Retina (tissue), 1 donor: ENCODE measurements at regions not wholly inside any gene's neighbourhood (a gene's known extent, or its start where the extent isn't known, plus 50 kb on each side); places are given as distances from the start of the nearest gene placed in this dataset.

ENCODE experiments used
- DNase-seq: peaks from one replicate; pipeline ENCODE4 v3.0.0-alpha.2; 2016

DNA sequence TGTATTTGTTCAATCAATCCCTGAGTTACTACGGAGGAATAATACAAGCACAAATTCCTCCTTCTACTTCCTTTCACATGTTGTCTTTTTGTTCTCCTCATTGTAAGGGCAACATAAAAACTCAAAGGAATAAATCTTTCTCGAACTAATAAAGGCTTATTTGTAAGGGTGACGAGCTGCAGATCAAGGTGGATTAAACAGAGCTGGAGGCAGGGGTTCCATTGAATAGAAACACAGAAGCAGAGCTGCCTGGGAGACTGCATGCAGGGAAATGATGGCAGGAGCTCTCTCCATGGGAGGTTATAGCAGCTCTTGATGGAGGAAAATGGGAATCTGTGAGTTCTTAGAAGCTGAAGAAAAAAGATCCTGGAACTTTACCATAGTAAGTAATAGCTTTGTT lies 160.2 kb downstream of the CYYR1 start:
- no peak for DNase-seq

DNA sequence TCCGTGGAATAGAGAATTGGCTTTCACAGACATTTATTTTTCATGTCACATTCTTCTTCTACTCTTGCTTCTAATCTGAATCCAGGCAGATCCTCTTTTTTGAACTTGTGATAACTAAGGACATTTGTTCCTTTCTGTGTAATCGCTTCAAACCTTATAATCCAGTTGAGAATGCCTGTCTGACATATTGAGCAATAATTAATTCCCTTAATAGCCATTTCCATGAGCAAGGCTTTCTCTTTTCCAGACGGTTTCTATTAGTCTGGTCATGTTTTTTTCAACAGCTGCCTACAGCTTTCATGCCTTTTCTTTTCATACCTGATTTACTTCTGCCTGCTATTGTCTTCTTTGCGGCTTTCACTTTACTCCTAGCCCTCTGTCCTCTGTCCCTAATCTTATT lies 163.4 kb downstream of the CYYR1 start:
- no peak for DNase-seq

DNA sequence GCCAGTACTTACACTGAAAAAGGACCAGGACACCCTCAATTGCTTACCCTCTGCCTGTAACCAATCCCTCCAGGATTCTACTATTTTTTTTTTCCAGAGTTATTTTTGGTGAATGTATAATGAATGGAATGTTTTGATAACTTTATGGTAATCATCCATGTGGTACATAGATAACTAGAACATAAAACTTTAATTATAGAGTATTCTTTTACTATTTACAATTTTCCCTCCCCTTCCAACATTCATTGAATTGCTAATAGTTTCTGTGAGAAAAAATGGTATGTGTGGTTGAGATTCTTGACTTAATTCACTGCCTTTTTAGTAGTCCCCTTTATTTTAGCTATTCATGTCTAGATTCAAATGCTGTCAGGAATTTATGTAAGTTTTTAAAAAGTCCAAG lies 164.6 kb downstream of the CYYR1 start:
- no peak for DNase-seq

DNA sequence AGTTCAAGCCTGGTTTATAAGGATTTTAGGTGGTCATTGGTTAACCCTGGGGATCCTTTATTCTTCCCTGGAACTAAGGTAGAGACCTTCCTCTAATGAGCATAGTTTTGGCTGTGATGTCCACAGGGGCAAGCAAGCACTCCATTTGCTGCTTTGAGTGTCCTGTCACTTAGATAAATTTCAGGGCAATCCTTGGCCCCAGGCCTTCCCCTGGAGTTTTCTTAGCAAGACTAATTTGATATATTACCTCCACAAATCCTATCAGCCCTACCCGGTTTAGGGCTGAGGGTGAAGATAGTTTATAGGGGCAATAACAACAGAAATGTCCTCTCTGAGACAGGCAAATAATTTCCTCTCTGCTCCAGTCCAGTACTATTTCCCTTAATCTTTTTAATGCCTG lies 166.6 kb downstream of the CYYR1 start:
- DNase-seq: no peak

DNA sequence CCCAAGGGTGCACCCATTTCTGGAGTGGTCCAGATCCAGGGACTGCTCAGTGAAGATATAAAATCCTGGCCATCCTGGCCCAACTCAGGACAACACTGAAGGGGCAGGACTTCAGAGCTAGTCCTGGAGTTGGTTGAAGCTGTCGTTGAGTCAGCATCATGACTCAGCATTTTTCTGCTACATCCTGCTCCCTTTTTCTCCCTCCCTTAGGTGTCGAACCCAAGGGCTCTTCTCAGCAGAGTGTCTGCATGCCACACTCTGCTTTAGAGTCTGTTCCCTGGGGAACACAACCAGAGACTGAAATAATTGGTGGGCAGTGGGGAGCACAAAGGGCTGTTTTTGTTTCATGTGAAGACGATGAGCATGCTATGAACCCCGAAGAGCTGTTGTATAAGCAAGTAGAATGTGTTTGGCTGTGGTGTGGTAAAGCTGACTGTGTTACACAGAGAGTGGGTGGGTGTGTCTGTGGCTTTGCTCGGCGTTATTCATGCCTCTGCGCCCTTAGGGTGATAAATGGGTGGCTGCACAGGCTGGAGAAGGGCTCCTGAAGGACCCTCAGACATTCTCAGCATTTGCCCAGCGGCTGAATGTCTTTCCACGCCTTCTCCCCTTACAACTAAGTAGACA lies 167.2 kb downstream of the CYYR1 start:
- peak; percentile 41 for DNase-seq

DNA sequence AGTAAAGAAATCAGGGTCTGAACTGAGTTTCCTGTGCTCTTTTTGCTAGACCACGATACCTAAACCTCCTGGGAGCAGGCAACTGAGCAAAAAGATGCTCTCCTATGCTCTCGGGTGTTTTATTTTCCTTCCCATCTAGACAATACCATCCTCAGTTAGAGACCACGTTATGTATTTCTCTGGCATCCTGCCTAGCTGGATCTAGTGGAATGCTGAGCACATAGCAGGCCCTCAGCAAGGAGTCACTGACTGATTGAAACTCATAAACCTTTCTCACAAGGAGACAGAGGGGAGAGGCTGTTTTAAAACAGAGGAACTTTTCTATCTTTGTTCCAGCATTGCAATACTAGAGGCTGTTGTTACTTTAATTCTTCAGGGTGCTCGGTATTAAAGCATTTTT lies 168.0 kb downstream of the CYYR1 start:
- no peak for DNase-seq

DNA sequence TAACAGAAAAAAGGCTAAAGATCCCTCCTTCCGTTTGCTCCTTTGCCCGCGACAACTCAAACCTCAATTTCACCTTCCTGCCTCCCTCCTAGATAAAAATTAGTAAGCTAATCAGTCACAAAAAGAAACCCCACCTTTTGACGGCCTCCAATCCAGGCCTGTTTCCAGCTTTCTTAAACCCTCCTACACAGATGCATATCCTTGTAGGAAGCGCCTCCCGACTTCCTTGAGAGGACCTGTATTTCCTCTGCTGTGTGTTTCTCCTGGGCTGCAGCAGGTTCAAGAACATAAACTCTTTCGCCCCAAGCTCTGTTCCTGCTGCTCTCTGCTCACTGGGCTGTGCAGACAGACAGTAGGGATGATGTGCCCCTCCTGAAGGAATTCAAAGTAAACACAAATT lies 168.8 kb downstream of the CYYR1 start:
- DNase-seq: no peak

DNA sequence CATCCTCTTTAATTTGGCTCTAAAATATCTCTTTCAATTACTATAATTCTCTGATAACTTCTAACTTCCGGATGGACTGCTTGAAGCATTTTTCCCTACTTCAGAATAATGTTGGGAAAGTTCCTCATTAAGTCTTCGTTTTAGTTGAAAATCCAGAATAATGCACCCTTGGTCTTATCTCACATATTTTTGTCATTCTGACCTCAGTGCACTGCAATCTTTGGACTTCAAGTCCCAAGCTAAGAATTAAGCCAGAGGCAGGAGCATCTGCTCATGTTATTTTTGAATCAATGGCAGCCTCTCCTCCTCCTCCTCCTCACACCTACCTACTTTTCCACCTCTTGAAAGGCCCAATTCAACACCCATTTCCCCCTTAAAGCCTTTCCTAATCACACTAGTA lies 169.8 kb downstream of the CYYR1 start:
- DNase-seq: no peak

DNA sequence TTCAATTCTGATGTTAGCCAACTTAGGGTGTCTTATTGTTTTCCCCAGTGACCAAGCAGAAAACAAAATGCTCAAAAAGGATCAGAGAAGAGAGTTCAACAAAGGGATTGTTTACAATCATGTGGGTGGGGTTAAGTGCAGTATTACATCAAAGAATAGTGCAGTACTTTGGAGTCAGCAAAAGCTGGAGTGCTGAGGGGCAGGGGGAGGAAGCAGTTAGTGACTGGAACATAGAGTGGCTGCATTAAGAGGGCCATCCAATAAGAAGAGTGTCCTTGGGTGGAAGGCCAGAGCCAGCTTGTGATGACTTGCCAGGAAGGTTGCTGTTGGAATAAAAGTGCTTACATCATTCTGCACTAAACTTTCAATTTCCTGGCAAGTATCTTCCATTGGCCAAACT lies 175.5 kb downstream of the CYYR1 start:
- DNase-seq: no peak

DNA sequence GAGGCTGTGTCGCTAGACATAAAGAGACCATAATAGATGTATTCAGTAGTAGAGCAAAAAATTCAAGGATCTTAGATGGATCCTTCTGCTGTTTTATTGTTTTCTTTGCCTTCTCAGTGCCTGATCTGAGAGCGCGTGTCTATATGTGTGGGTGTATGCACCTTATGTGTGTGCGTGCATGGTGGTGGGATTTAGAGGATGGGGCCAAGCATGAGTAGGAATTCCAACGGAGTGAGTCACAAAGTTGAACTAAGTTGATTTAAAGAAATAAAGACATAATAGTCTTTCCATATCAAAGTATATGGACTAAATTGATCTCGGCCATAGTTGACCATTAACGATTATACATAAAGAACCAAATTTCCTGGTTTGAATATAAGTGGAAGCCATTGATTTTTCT lies 178.7 kb downstream of the CYYR1 start:
- DNase-seq: no peak

DNA sequence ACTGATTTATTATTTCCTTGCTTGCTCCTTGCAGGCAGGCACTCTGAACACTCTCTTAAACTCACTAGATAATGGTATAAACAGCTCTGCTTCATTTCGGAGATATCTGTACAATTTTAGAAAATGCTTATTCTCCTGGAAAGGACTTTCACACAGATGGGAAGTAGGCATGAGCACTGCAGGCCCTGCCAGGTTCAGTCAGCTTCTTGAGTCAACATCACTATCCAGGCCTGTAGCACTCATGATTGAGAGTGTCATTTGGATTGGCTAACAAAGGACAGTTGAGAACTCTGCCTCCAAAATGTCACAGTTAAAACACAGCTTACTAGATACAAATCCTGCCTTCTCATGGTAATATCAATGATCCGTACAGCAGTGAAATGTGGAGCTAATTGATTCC lies 181.9 kb downstream of the CYYR1 start:
- no peak for DNase-seq

DNA sequence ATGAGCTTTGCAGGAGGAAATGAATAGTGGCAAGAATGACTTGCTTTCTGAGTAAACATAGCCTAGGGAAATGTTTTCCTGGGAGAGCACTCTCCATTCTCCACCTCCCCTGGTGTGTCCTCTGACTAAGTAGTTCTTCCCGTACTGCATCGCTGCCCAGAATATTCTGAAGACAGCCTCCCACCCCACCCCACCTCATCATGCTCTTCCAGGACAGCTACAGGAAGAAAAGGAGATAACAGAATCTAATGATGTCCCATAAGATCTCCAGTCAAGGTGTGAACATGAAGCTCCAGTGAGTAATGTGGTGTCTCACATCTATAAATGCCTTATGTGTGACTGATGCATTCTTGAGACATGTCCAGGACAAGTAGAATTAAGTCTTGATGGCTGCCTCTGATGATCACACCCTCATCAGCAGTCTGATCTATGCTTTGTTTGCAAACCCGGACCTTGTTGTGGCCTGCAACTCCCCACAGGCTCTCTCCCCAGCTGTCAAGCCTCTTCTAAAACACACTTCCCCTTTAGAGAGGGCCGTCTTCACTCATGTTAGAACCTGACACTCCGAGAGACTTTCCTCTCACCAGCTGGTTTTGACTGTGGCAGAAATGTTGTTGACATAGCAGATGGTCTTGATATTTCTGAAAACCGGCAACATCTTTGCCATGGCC lies 183.0 kb downstream of the CYYR1 start:
- peak; percentile 20 for DNase-seq

DNA sequence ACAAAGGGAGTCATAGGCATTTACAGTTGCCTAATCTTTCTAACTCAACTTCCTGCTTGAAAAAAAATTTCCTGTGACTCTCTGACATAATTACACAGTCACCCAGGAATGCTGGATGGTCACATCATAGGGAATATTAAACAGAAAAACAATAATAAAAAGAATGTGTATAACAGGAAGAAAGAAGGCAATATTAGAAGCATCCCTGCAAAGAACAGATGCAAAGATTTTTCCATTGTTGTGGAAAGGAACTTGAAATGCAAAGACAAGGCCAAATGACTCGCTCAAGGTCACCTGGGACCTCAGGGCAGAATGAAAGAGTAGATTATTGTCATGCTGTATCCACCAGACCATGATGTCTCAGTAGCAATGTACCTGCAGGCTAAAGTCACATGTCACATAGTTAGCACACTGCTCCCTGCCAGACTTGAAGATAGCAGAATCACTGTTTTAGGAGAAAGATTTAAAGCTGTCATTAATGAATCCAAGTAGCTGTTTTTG lies 184.3 kb downstream of the CYYR1 start:
- DNase-seq: peak; percentile 19

DNA sequence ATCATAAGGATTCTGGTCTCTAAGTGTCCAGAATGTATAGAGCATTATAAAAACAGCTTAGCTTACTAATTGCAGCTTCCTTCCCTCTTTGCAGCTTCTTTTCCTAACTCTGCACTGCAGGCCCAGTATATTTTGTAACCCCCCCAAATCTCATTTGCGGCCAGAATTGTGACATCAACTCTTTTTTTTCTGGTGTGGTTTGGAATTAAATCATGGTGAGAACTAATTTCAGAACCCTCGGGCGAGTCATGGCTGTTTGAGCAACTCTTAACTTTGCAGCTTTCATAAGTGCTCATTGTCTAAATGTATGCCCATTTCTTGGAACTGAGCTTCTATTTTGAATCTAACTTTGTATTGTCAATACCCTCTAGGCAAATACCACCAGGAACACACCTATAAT lies 187.4 kb downstream of the CYYR1 start:
- no peak for DNase-seq

DNA sequence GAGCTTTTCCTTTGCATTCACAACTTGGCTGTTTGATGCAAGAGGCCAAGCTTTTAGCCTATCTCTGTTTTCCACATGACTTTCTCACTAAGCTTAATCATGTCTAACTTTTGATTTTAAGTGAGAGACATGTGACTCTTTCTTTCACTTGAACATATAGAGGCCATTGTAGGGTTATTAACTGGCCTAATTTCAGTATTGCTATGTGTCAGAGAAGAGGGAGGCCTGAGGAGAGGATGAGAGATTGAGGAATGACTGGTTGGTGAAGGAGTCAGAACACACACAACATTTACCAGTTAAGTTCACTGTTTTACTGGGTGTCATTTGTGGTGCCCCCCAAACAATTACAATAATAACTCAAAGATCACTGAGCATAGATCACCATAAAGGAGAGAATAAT lies 193.5 kb downstream of the CYYR1 start:
- no peak for DNase-seq

DNA sequence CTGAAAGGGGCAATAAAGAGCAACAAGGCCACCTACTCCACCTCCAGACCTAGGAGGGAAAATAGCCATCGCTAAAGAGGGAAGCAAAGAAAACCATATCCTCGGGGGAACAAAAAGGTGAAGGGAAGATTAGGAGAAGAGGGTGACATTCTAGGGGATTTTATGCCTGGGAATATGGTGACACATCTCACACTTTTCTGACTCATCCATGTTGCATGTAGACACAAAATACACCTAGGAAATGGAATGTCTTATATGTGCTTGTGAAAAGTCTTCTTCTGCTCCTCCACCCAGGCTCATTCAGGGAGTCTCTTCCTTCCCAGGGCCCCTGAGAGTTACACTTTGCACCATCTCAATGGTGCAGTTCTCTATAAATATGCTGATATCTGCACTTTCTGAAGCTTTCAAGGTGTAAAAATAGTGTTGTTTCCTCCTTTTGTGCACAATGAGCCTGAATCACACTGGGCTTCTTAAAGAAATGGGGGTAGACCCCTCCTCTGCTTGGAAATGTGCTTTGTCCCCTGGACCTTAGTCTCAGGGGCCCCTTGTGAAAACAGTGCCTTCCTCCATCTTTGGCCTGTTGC lies 195.9 kb downstream of the CYYR1 start:
- no peak for DNase-seq

DNA sequence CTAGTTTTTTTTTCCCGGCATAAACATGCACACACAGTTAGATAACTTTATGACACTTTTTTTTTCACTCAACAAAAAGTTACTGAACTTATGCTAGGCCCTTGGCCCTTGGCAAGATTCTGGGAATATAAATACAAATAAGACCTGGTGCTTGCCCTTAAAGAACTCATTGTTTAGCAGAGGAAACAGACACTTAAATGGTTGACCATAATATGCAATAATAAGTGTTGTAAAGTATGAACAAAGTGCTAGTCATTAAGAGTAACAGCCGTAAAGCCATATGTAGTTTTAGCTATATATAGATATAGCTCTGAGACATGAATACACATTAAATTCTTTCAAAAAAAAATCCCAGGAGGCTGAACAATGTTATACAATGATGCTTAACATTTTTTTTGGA lies 198.3 kb downstream of the CYYR1 start:
- no peak for DNase-seq

DNA sequence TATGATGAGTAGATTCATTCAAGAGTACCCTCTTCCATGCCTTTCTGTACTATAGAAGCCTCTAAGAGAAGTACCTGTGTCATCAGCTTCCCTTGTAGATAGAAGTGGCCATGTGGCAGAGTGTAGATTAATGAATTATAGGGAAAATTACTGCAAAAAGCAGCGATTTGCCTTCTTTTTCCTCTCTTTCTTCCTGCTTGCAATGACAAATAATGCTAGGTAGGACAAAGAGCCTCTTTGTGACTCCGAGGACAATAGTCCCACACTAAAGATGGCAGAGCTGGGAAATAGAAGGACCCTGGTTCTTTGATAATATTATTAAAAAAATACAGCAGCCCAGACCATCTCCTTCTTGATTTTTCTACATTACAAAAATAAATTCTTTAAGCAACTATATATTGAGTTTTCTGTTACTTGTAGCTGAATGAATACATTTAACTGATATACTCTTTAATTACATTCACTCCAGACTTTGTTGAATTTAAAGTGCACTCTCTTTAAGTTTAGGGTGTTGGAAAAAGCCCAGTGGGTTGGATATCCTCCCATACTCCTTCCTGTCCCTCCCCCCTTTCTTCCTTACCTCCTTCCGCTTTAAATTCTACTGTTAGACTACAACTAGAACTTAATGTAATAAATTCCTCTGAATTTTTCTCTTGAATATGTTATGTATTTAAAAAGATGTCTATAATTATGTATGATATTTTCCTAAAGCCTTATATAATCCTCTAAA lies 198.2 kb upstream of the APP start:
- DNase-seq: no peak

DNA sequence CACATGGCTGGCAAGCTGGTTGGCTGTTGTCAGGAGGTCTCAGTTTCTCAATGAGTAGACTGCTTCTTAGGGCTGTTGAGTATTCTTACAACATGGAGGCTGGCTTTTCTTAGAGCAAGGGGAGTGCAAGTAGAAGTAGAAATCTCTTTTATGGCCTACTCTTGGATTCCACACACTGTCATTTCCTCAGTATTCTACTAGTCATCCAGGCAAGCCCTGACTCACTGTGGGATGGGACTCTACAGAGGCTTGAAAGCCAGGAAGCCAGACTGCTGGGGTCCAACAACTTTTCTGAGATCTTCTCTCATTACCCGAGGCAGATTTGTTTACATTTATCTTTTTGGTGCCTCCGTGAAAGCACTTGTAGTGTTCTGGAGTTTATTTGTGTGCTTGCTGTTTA lies 196.2 kb upstream of the APP start:
- DNase-seq: no peak

DNA sequence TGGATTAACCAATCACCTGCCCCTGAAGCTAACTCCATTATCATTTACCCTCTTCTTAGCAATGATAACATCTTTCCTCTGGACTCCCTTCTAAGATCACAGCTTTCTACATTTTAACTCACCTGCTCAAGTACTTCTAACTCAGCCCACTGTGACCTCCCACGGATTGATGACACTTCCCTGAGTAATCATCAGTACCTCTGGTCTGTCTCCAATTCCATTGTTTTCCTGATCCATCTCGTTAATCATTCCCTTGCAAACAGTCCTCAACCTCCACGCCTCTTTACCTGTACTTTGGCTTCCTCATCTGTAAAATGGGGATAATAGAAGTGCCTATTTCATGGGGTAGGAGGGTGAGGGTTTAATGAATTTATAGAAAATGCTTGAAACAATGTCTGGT lies 195.3 kb upstream of the APP start:
- DNase-seq: no peak

DNA sequence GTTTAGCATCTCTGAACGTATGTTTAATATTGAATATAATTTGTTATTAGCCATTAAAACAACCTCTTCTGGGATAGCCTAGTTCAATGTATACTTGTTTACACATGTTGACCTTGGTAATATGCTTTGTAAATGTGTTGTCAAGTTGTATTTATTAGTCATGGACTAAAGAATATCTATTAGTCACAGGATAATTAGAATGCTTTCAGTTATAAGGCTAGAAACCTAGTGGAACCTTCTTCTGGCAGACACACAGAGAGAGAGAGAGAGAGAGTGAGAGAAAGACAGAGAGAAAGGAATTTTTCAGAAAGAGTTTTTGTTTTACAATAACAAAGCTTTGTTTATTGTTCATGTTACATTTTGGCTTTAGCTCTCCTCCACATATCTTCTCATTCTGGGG lies 181.1 kb upstream of the APP start:
- no peak for DNase-seq

DNA sequence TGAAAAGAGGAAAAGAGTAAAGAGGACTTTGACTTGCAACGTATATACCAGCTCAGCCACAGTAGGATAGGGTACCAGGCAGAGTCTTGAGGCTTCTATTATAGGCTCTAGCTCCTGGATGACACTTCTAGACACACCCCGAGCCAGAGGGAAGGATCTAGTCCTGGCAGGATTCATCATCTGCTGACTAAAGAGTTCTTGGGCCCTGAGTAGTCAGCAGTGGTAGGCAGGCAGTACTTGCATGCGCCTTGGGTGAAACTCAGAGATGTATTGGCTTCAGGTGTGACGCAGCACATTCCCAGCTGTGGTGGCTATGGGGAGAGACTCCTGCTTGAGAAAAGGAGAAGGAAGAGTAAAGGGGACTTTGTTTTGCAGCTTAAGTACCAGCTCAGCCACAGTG lies 162.3 kb upstream of the APP start:
- no peak for DNase-seq

DNA sequence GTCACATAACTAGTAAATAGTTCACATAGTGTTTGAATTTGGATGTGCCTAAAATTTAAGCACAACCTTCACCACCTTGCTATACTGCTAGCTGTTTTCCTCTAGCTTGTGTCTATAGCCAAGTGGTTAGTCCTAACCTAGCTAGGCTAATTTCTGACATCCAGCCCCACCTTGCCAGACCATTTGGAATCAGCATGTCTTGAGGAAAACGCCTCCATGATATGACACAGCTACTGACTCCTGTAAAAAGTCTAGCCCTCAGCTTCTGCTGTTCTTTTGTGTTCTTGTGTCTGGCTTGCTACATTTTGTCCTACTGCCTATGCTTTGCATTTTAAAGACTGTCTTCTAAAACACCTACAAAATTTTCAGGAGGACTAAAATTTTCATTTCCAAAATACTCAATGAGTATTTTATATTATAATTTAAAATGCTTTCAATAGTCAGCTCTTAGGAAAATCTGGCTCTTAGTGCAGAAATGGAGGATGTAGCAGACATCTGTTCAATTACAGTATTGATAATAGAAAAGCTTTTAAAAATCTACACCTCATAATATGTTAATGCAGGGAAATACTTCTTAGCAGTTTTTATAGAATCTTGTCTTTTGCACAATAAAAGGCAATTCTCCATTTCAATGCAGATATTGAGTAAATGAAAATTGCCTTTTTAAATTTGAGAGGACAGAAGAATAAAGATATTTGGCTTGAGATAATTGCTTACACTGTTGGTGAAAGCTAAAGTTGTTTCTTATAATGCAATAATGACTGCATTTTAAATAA lies 160.8 kb upstream of the APP start:
- no peak for DNase-seq
